Kidney (tissue), 13 donors: ENCODE measurements at regions not wholly inside any gene's neighbourhood (a gene's known extent, or its start where the extent isn't known, plus 50 kb on each side); places are given as distances from the start of the nearest gene placed in this dataset.
A peak's percentile ranks its signal among the peaks of the same experiment; 100 is the strongest.
"Not testable (repeated sequence)": the region's sequence is repeated elsewhere in the genome, so short reads cannot be mapped to it uniquely, and the experiment has no call there.

Source experiments
- DNase-seq, 5 donors: peaks; one replicate each; pipeline ENCODE4 v3.0.0-alpha.2; 2013 to 2020
- FAIRE-seq: peaks from 2 replicates; lab custom pipeline; 2012; peaks lifted over from hg19 to GRCh38; lab: Jason Lieb, UNC
- H3K27ac ChIP-seq, 2 donors: one replicate each; pipeline ENCODE4 v1.7.0; 2013; ENCODE audit warnings: low read depth in 2 of 2, low read length in 2 of 2, inconsistent platforms in 1 of 2
- H3K27me3 ChIP-seq: one replicate; pipeline ENCODE4 v1.7.1; 2013; ENCODE audit warnings: low read length, inconsistent platforms; ENCODE audit not compliant: control insufficient read depth, insufficient read depth
- H3K36me3 ChIP-seq, 3 donors: one replicate each; pipeline versions ENCODE4 v1.7.0 to v1.7.1; 2013; ENCODE audit warnings: low read length in 3 of 3, control low read depth in 1 of 3, inconsistent platforms in 1 of 3; ENCODE audit not compliant: insufficient read depth in 3 of 3, control insufficient read depth in 2 of 3
- H3K4me1 ChIP-seq, 3 donors: one replicate each; pipeline versions ENCODE4 v1.7.0 to v1.7.1; 2013; ENCODE audit warnings: low read length in 3 of 3, inconsistent platforms in 1 of 3, low read depth in 1 of 3; ENCODE audit not compliant: control insufficient read depth in 2 of 3, insufficient read depth in 2 of 3
- H3K4me3 ChIP-seq, 3 donors: one replicate each; pipeline versions ENCODE4 v1.7.0 to v1.8.1; 2013; ENCODE audit warnings: low read length in 3 of 3, control low read depth in 1 of 3, inconsistent platforms in 1 of 3
- H3K9ac ChIP-seq, 3 donors: one replicate each; pipeline versions ENCODE4 v1.7.0 to v1.7.1; 2013; ENCODE audit warnings: low read length in 3 of 3, control low read depth in 1 of 3, inconsistent platforms in 1 of 3
- H3K9me3 ChIP-seq, 3 donors: one replicate each; pipeline versions ENCODE4 v1.7.0 to v1.7.1; 2013; ENCODE audit warnings: low read length in 3 of 3, control low read depth in 1 of 3, inconsistent platforms in 1 of 3; ENCODE audit not compliant: control insufficient read depth in 2 of 3, insufficient read depth in 1 of 3
- intact Hi-C: fragments of 100-400 bp; cut with DNase I; formaldehyde crosslinking; loops from one replicate; pipeline ENCODE4 v1.11.1; 2022
- TF ChIP-seq, protein P1 (sequence below): IDR thresholded peaks from 3 replicates; pipeline ENCODE4 v1.5.1; 2012; ENCODE audit warnings: mild to moderate bottlenecking, moderate library complexity, borderline replicate concordance; ENCODE audit not compliant: insufficient read depth; ENCODE audit errors: extremely low read depth
- donor health status: control.
- donor health status: control.
- donor health status: control.
- donor health status: control.
- donor health status: control.
- donor health status: DM: yes; HTN: yes; CAD: no.
- donor health status: Normal renal cell carcinoma (clear cell type).

GRCh38 chr6:11942185-11942864 is 69.8 kb upstream of the HIVEP1 start:
- Histone ChIP-seq H3K9ac (no peak overlapping the region), H3K27me3 (no peaks in the 10 kb centered on the region), H3K4me1 (peaks cover 0 to 7% (median 5%) of the 10 kb centered on the region in 3 donors), H3K9me3 (no peaks in the 10 kb centered on the region), H3K27ac (no peak overlapping the region), H3K36me3 (no peaks in the 10 kb centered on the region), H3K4me3 (no peak overlapping the region)
- intact Hi-C loops, result no loop called here
- TF ChIP-seq, protein P1, sequence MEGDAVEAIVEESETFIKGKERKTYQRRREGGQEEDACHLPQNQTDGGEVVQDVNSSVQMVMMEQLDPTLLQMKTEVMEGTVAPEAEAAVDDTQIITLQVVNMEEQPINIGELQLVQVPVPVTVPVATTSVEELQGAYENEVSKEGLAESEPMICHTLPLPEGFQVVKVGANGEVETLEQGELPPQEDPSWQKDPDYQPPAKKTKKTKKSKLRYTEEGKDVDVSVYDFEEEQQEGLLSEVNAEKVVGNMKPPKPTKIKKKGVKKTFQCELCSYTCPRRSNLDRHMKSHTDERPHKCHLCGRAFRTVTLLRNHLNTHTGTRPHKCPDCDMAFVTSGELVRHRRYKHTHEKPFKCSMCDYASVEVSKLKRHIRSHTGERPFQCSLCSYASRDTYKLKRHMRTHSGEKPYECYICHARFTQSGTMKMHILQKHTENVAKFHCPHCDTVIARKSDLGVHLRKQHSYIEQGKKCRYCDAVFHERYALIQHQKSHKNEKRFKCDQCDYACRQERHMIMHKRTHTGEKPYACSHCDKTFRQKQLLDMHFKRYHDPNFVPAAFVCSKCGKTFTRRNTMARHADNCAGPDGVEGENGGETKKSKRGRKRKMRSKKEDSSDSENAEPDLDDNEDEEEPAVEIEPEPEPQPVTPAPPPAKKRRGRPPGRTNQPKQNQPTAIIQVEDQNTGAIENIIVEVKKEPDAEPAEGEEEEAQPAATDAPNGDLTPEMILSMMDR, result no peak
- no peak for FAIRE-seq
- DNase-seq, result no peak

GRCh38 chr6:11940532-11941166 is 71.5 kb upstream of the HIVEP1 start:
- H3K36me3 ChIP-seq, H3K4me1 ChIP-seq, H3K9me3 ChIP-seq, H3K9ac ChIP-seq, DNase-seq, H3K27me3 ChIP-seq, H3K4me3 ChIP-seq, intact Hi-C loops, H3K27ac ChIP-seq: not testable (repeated sequence)
- FAIRE-seq, result peak; percentile 88

DNA sequence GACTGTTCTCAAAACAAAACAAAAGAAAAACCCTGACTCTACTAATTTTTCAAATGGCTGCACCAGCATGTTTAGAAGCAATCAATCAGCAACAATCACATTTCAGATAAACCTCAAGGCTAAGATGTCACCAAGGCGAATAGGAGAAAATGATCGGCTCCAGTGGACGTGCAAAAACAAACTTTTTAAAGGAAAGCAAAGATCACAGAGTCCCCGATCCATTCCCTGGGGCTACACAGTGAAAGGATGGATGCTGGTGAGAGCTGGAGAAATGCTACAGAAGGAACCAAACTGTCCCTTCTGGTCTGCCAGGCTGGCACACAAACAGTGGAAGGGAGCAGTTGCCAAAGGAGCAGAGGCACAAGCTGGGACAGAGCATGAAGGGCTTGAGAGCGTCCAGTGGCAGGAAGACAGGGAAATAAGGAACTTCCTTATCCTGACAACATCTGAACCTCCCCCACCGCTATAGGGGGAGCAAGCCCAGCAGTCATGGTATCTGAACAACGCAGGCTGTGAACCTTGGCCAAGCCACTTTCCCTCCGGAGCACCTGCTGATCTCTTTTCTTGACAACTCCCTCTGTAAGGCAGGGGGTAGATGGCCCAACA is 73.7 kb upstream of the HIVEP1 start:
- Histone ChIP-seq H3K36me3 (no peaks in the 10 kb centered on the region), H3K27ac (no peak overlapping the region), H3K9me3 (no peaks in the 10 kb centered on the region), H3K27me3 (no peaks in the 10 kb centered on the region), H3K4me1 (peaks cover 0 to 7% (median 5%) of the 10 kb centered on the region in 3 donors), H3K9ac (no peak overlapping the region), H3K4me3 (peak overlapping the region in 2 of 3 donors; percentile 14 to 39)
- no peak for FAIRE-seq
- peak in 4 of 5 donors; percentile 79 to 89 (median 86) for DNase-seq
- TF ChIP-seq, protein P1, result no peak
- intact Hi-C loops, result no loop called here

GRCh38 chr6:11934638-11935037 is 77.5 kb upstream of the HIVEP1 start:
- no peaks in the 10 kb centered on the region for H3K27me3 ChIP-seq
- no peaks in the 10 kb centered on the region for H3K9me3 ChIP-seq
- TF ChIP-seq, protein P1, result no peak
- intact Hi-C loops, result no loop called here
- H3K27ac ChIP-seq, result no peak overlapping the region
- FAIRE-seq, result no peak
- H3K9ac ChIP-seq, result no peak overlapping the region
- no peak for DNase-seq
- H3K36me3 ChIP-seq, result no peaks in the 10 kb centered on the region
- no peak overlapping the region for H3K4me3 ChIP-seq
- peaks cover 0 to 7% (median 5%) of the 10 kb centered on the region in 3 donors for H3K4me1 ChIP-seq

DNA sequence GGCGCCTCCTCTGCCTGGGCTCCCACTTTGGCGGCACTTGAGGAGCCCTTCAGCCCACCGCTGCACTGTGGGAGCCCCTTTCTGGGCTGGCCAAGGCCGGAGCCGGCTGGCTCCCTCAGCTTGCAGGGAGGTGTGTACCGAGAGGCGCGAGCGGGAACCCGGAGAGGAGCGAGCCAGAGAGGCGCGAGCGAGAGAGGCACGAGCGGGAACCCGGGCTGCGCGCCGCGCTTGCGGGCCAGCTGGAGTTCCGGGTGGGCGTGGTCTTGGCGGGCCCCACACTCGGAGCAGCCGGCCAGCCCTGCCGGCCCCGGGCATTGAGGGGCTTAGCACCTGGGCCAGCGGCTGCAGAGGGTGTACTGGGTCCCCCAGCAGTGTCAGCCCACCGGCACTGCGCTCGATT is 79.2 kb upstream of the HIVEP1 start:
- H3K27me3 ChIP-seq, H3K4me3 ChIP-seq, FAIRE-seq, H3K9ac ChIP-seq, H3K9me3 ChIP-seq, H3K36me3 ChIP-seq, H3K4me1 ChIP-seq, H3K27ac ChIP-seq, DNase-seq, intact Hi-C loops: not testable (repeated sequence)
